ENCODE measurements at regions not wholly inside any gene's neighbourhood (a gene's known extent, or its start where the extent isn't known, plus 50 kb on each side); places are given as distances from the start of the nearest gene placed in this dataset.

GRCh38 chr5:74174366-74174765 is 466.2 kb downstream of the ENC1 start:
- DNase-seq (ENCODE audit: low spot score) = no peak
- H3K9me3 Mint-ChIP-seq = no peaks in the 10 kb centered on the region
- no peaks in the 10 kb centered on the region for H3K4me1 Mint-ChIP-seq (ENCODE audit: low read depth)

GRCh38 chr5:74173665-74174064 is 466.9 kb downstream of the ENC1 start:
- H3K9me3 Mint-ChIP-seq = no peaks in the 10 kb centered on the region
- no peak overlapping the region for H3K4me3 Mint-ChIP-seq
- DNase-seq (ENCODE audit: low spot score) = no peak
- H3K27me3 Mint-ChIP-seq (ENCODE audit: low read depth) = peaks cover 38% of the 10 kb centered on the region
- no peak overlapping the region for H3K27ac Mint-ChIP-seq
- no peaks in the 10 kb centered on the region for H3K36me3 Mint-ChIP-seq (ENCODE audit: low read depth)
- no peaks in the 10 kb centered on the region for H3K4me1 Mint-ChIP-seq (ENCODE audit: low read depth)

More at GRCh38 chr5:74174366-74174765, 466.2 kb downstream of the ENC1 start:
- peaks cover 36% of the 10 kb centered on the region for H3K27me3 Mint-ChIP-seq (ENCODE audit: low read depth)
- no peak overlapping the region for H3K27ac Mint-ChIP-seq
- no peaks in the 10 kb centered on the region for H3K36me3 Mint-ChIP-seq (ENCODE audit: low read depth)
- H3K4me3 Mint-ChIP-seq = no peak overlapping the region

- H3K4me3 Mint-ChIP-seq = no peak overlapping the region
- H3K9me3 Mint-ChIP-seq = no peaks in the 10 kb centered on the region
- H3K27me3 Mint-ChIP-seq (ENCODE audit: low read depth) = peaks cover 40% of the 10 kb centered on the region
- DNase-seq (ENCODE audit: low spot score) = no peak
- H3K36me3 Mint-ChIP-seq (ENCODE audit: low read depth) = no peaks in the 10 kb centered on the region
- no peak overlapping the region for H3K27ac Mint-ChIP-seq
- H3K4me1 Mint-ChIP-seq (ENCODE audit: low read depth) = no peaks in the 10 kb centered on the region
Measured at GRCh38 chr5:74173241-74173640, 467.3 kb downstream of the ENC1 start.

- no peak overlapping the region for H3K4me3 Mint-ChIP-seq
- no peak overlapping the region for H3K27ac Mint-ChIP-seq
- DNase-seq (ENCODE audit: low spot score) = no peak
- H3K4me1 Mint-ChIP-seq (ENCODE audit: low read depth) = no peaks in the 10 kb centered on the region
- no peaks in the 10 kb centered on the region for H3K36me3 Mint-ChIP-seq (ENCODE audit: low read depth)
- H3K27me3 Mint-ChIP-seq (ENCODE audit: low read depth) = peaks cover 22% of the 10 kb centered on the region
- H3K9me3 Mint-ChIP-seq = no peaks in the 10 kb centered on the region
Measured at GRCh38 chr5:74169701-74170100, 470.8 kb downstream of the ENC1 start.

GRCh38 chr5:74167930-74168315 is 472.6 kb downstream of the ENC1 start:
- Mint-ChIP-seq H3K9me3 (no peaks in the 10 kb centered on the region), H3K4me1 (ENCODE audit: low read depth) (no peaks in the 10 kb centered on the region), H3K27me3 (ENCODE audit: low read depth) (peaks cover 16% of the 10 kb centered on the region), H3K36me3 (ENCODE audit: low read depth) (no peaks in the 10 kb centered on the region), H3K4me3 (no peak overlapping the region), H3K27ac (no peak overlapping the region)
- DNase-seq (ENCODE audit: low spot score) = no peak

- no peak overlapping the region for H3K4me3 Mint-ChIP-seq
- peaks cover 16% of the 10 kb centered on the region for H3K27me3 Mint-ChIP-seq (ENCODE audit: low read depth)
- H3K27ac Mint-ChIP-seq = no peak overlapping the region
- no peak for DNase-seq (ENCODE audit: low spot score)
- no peaks in the 10 kb centered on the region for H3K4me1 Mint-ChIP-seq (ENCODE audit: low read depth)
- H3K9me3 Mint-ChIP-seq = no peaks in the 10 kb centered on the region
- H3K36me3 Mint-ChIP-seq (ENCODE audit: low read depth) = no peaks in the 10 kb centered on the region
Measured at GRCh38 chr5:74167206-74167929, 473.2 kb downstream of the ENC1 start.

GRCh38 chr5:74166064-74166463 is 474.5 kb downstream of the ENC1 start:
- peaks cover 16% of the 10 kb centered on the region for H3K27me3 Mint-ChIP-seq (ENCODE audit: low read depth)
- no peaks in the 10 kb centered on the region for H3K9me3 Mint-ChIP-seq
- H3K4me3 Mint-ChIP-seq = no peak overlapping the region
- DNase-seq (ENCODE audit: low spot score) = no peak
- no peaks in the 10 kb centered on the region for H3K4me1 Mint-ChIP-seq (ENCODE audit: low read depth)
- H3K27ac Mint-ChIP-seq = no peak overlapping the region
- H3K36me3 Mint-ChIP-seq (ENCODE audit: low read depth) = no peaks in the 10 kb centered on the region

GRCh38 chr5:74164725-74165235 is 475.7 kb downstream of the ENC1 start:
- Mint-ChIP-seq H3K27me3 (ENCODE audit: low read depth) (peaks cover 15% of the 10 kb centered on the region), H3K4me3 (no peak overlapping the region), H3K27ac (no peak overlapping the region), H3K36me3 (ENCODE audit: low read depth) (no peaks in the 10 kb centered on the region), H3K9me3 (no peaks in the 10 kb centered on the region), H3K4me1 (ENCODE audit: low read depth) (no peaks in the 10 kb centered on the region)
- DNase-seq (ENCODE audit: low spot score) = no peak

GRCh38 chr5:74162524-74162923 is 478.0 kb downstream of the ENC1 start:
- Mint-ChIP-seq H3K27ac (no peak overlapping the region), H3K27me3 (ENCODE audit: low read depth) (peaks cover 15% of the 10 kb centered on the region), H3K9me3 (no peaks in the 10 kb centered on the region), H3K36me3 (ENCODE audit: low read depth) (no peaks in the 10 kb centered on the region), H3K4me1 (ENCODE audit: low read depth) (no peaks in the 10 kb centered on the region), H3K4me3 (no peak overlapping the region)
- DNase-seq (ENCODE audit: low spot score) = no peak

GRCh38 chr5:74161170-74161569 is 479.4 kb downstream of the ENC1 start:
- no peak for DNase-seq (ENCODE audit: low spot score)
- H3K4me1 Mint-ChIP-seq (ENCODE audit: low read depth) = no peaks in the 10 kb centered on the region
- H3K27ac Mint-ChIP-seq = no peak overlapping the region
- no peak overlapping the region for H3K4me3 Mint-ChIP-seq
- no peaks in the 10 kb centered on the region for H3K36me3 Mint-ChIP-seq (ENCODE audit: low read depth)
- peaks cover 15% of the 10 kb centered on the region for H3K27me3 Mint-ChIP-seq (ENCODE audit: low read depth)
- H3K9me3 Mint-ChIP-seq = no peaks in the 10 kb centered on the region

- Mint-ChIP-seq H3K9me3 (no peaks in the 10 kb centered on the region), H3K36me3 (ENCODE audit: low read depth) (no peaks in the 10 kb centered on the region), H3K4me1 (ENCODE audit: low read depth) (no peaks in the 10 kb centered on the region), H3K4me3 (no peak overlapping the region), H3K27me3 (ENCODE audit: low read depth) (peaks cover 10% of the 10 kb centered on the region), H3K27ac (no peak overlapping the region)
- peak; percentile 3 for DNase-seq (ENCODE audit: low spot score)
Measured at GRCh38 chr5:74156728-74157383, 483.7 kb downstream of the ENC1 start.

GRCh38 chr5:74155501-74155900 is 485.0 kb downstream of the ENC1 start:
- DNase-seq (ENCODE audit: low spot score) = no peak
- Mint-ChIP-seq H3K27me3 (ENCODE audit: low read depth) (peaks cover 8% of the 10 kb centered on the region), H3K27ac (no peak overlapping the region), H3K36me3 (ENCODE audit: low read depth) (no peaks in the 10 kb centered on the region), H3K4me3 (no peak overlapping the region), H3K4me1 (ENCODE audit: low read depth) (no peaks in the 10 kb centered on the region), H3K9me3 (no peaks in the 10 kb centered on the region)

GRCh38 chr5:74154526-74154925 is 486.0 kb downstream of the ENC1 start:
- Mint-ChIP-seq H3K4me3 (no peak overlapping the region), H3K9me3 (no peaks in the 10 kb centered on the region), H3K27ac (no peak overlapping the region), H3K4me1 (ENCODE audit: low read depth) (no peaks in the 10 kb centered on the region), H3K36me3 (ENCODE audit: low read depth) (no peaks in the 10 kb centered on the region), H3K27me3 (ENCODE audit: low read depth) (peaks cover 10% of the 10 kb centered on the region)
- DNase-seq (ENCODE audit: low spot score) = no peak

GRCh38 chr5:74153255-74153790 is 487.2 kb downstream of the ENC1 start:
- no peak overlapping the region for H3K27ac Mint-ChIP-seq
- peaks cover 13% of the 10 kb centered on the region for H3K27me3 Mint-ChIP-seq (ENCODE audit: low read depth)
- H3K4me3 Mint-ChIP-seq = no peak overlapping the region
- no peaks in the 10 kb centered on the region for H3K4me1 Mint-ChIP-seq (ENCODE audit: low read depth)
- no peak for DNase-seq (ENCODE audit: low spot score)
- no peaks in the 10 kb centered on the region for H3K9me3 Mint-ChIP-seq
- no peaks in the 10 kb centered on the region for H3K36me3 Mint-ChIP-seq (ENCODE audit: low read depth)

All from T-helper 2 cell treated with Interferon-gamma antibody and Interleukin-4, amounts not matched to agents 5 μg/mL and 100 μg/mL, for 36 hours (primary cell).